ENCODE measurements at regions not wholly inside any gene's neighbourhood (a gene's known extent, or its start where the extent isn't known, plus 50 kb on each side); places are given as distances from the start of the nearest gene placed in this dataset.

GRCh38 chr1:219414250-219414649 is 198.7 kb downstream of the ZC3H11B start:
- Histone ChIP-seq H3K4me3 (ENCODE audit: control insufficient read depth in 2 of 3, extremely low read depth in 1 of 3, insufficient read depth in 2 of 3, low read depth in 1 of 3, low read length in 3 of 3) (no peak overlapping the region), H3K4me2 (ENCODE audit: control insufficient read depth, extremely low read depth, insufficient read depth, low read depth, low read length) (no peak overlapping the region), H3K9me3 (ENCODE audit: control insufficient read depth, low read depth, low read length) (no peaks in the 10 kb centered on the region), H3K27me3 (ENCODE audit: control insufficient read depth, extremely low read depth, insufficient read depth, low read length) (no peaks in the 10 kb centered on the region), H3K4me1 (ENCODE audit: control insufficient read depth, extremely low read depth, insufficient read depth, low read length) (no peaks in the 10 kb centered on the region), H2AFZ (ENCODE audit: control insufficient read depth, low read length) (no peak overlapping the region), H3K27ac (ENCODE audit: control insufficient read depth, insufficient read depth, low read length) (no peak overlapping the region), H3K36me3 (ENCODE audit: control insufficient read depth in 2 of 2, extremely low read depth in 1 of 2, insufficient read depth in 2 of 2, low read length in 2 of 2) (no peaks in the 10 kb centered on the region), H3K9ac (ENCODE audit: control insufficient read depth, extremely low read depth, insufficient read depth, low read length) (no peak overlapping the region), H3K79me2 (ENCODE audit: control insufficient read depth, insufficient read depth, low read length) (no peaks in the 10 kb centered on the region), H4K20me1 (ENCODE audit: control insufficient read depth, extremely low read depth, insufficient read depth, low read length) (no peaks in the 10 kb centered on the region), H3K9me1 (ENCODE audit: control insufficient read depth, extremely low read depth, insufficient read depth, low read length) (no peaks in the 10 kb centered on the region)
- DNase-seq (ENCODE audit: low read depth, low spot score) (no peak), FAIRE-seq (no peak)
- no peak for TF ChIP-seq EZH2 (IDR thresholded peaks at IDR 0.05; ENCODE audit: low read length)
- no peak for TF ChIP-seq CTCF (optimal IDR thresholded peaks at IDR 0.05 in 1 of 3, IDR thresholded peaks at IDR 0.05 in 1 of 3, conservative IDR thresholded peaks at IDR 0.05 in 1 of 3; ENCODE audit: extremely low read depth in 1 of 3, insufficient read depth in 2 of 3, low read length in 3 of 3)
- dilution Hi-C loops (cut with MboI; ENCODE audit: extremely low pct_ligation_motif_present, low sequenced_read_pairs), result no loop called here

- no peak overlapping the region for H3K4me3 ChIP-seq (ENCODE audit: control insufficient read depth in 2 of 3, extremely low read depth in 1 of 3, insufficient read depth in 2 of 3, low read depth in 1 of 3, low read length in 3 of 3)
- no peaks in the 10 kb centered on the region for H3K27me3 ChIP-seq (ENCODE audit: control insufficient read depth, extremely low read depth, insufficient read depth, low read length)
- H3K4me1 ChIP-seq (ENCODE audit: control insufficient read depth, extremely low read depth, insufficient read depth, low read length), result no peaks in the 10 kb centered on the region
- no peaks in the 10 kb centered on the region for H3K9me3 ChIP-seq (ENCODE audit: control insufficient read depth, low read depth, low read length)
- no peaks in the 10 kb centered on the region for H3K36me3 ChIP-seq (ENCODE audit: control insufficient read depth in 2 of 2, extremely low read depth in 1 of 2, insufficient read depth in 2 of 2, low read length in 2 of 2)
- FAIRE-seq (no peak), DNase-seq (ENCODE audit: low read depth, low spot score) (no peak)
- H2AFZ ChIP-seq (ENCODE audit: control insufficient read depth, low read length), result no peak overlapping the region
- TF ChIP-seq EZH2 (IDR thresholded peaks at IDR 0.05; ENCODE audit: low read length) (no peak), CTCF (optimal IDR thresholded peaks at IDR 0.05 in 1 of 3, IDR thresholded peaks at IDR 0.05 in 1 of 3, conservative IDR thresholded peaks at IDR 0.05 in 1 of 3; ENCODE audit: extremely low read depth in 1 of 3, insufficient read depth in 2 of 3, low read length in 3 of 3) (no peak)
- no peak overlapping the region for H3K4me2 ChIP-seq (ENCODE audit: control insufficient read depth, extremely low read depth, insufficient read depth, low read depth, low read length)
- no peak overlapping the region for H3K27ac ChIP-seq (ENCODE audit: control insufficient read depth, insufficient read depth, low read length)
- dilution Hi-C loops (cut with MboI; ENCODE audit: extremely low pct_ligation_motif_present, low sequenced_read_pairs), result no loop called here
- no peak overlapping the region for H3K9ac ChIP-seq (ENCODE audit: control insufficient read depth, extremely low read depth, insufficient read depth, low read length)
- no peaks in the 10 kb centered on the region for H4K20me1 ChIP-seq (ENCODE audit: control insufficient read depth, extremely low read depth, insufficient read depth, low read length)
- no peaks in the 10 kb centered on the region for H3K79me2 ChIP-seq (ENCODE audit: control insufficient read depth, insufficient read depth, low read length)
- H3K9me1 ChIP-seq (ENCODE audit: control insufficient read depth, extremely low read depth, insufficient read depth, low read length), result no peaks in the 10 kb centered on the region
Observed at GRCh38 chr1:219413536-219413935, 199.4 kb downstream of the ZC3H11B start.
